ENCODE measurements at regions not wholly inside any gene's neighbourhood (a gene's known extent, or its start where the extent isn't known, plus 50 kb on each side); places are given as distances from the start of the nearest gene placed in this dataset.

- TF ChIP-seq EP300 (IDR thresholded peaks at IDR 0.05) (no peak), CTCF (IDR thresholded peaks at IDR 0.05) (no peak)
Observed at GRCh38 chr20:52432740-52433139, 241.2 kb upstream of the ZFP64 start.

All from esophagus muscularis mucosa (tissue), 3 donors.